Uterus (tissue), 2 donors: ENCODE measurements at regions not wholly inside any gene's neighbourhood (a gene's known extent, or its start where the extent isn't known, plus 50 kb on each side); places are given as distances from the start of the nearest gene placed in this dataset.

Experiments used
- POLR2A ChIP-seq, 2 donors: fragments of 450-650 bp; IDR thresholded peaks; one replicate each; pipeline ENCODE4 v1.6.1; 2016; ENCODE audit warnings: antibody characterized with exemption in 2 of 2, mild to moderate bottlenecking in 1 of 2, moderate library complexity in 1 of 2
- TF ChIP-seq, protein P1 (sequence below), 4 experiments: fragments of 200-600 bp in 2 of 4; fragments of 450-650 bp in 2 of 4; sonication (generic) in 2 of 4; IDR thresholded peaks; one replicate each; pipeline ENCODE4 v1.5.1; 2016 to 2019; ENCODE audit warnings: antibody characterized with exemption in 4 of 4, mild to moderate bottlenecking in 2 of 4, moderate library complexity in 1 of 4

DNA sequence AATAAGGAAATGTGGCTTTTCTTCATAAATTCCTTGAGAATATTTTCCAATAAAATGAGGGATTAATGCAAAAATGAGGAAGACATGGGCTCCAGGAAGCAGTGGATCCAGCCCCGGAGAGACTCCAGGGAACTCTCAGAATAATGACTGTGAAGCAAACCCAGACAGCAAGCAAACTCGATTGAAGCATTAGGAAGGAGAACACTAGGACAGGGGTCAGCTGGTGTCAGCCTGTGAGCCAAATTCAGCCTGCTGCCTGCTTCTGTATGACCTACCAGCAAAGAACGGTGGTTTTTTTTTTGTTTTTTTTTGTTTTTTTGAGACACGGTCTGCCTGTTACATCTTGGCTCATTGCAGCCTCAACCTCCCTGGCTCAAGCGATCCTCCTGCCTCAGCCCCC is 133.9 kb upstream of the FOXN2 start:
- TF ChIP-seq, protein P1, sequence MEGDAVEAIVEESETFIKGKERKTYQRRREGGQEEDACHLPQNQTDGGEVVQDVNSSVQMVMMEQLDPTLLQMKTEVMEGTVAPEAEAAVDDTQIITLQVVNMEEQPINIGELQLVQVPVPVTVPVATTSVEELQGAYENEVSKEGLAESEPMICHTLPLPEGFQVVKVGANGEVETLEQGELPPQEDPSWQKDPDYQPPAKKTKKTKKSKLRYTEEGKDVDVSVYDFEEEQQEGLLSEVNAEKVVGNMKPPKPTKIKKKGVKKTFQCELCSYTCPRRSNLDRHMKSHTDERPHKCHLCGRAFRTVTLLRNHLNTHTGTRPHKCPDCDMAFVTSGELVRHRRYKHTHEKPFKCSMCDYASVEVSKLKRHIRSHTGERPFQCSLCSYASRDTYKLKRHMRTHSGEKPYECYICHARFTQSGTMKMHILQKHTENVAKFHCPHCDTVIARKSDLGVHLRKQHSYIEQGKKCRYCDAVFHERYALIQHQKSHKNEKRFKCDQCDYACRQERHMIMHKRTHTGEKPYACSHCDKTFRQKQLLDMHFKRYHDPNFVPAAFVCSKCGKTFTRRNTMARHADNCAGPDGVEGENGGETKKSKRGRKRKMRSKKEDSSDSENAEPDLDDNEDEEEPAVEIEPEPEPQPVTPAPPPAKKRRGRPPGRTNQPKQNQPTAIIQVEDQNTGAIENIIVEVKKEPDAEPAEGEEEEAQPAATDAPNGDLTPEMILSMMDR (IDR thresholded peaks at IDR 0.05): no peak
- no peak for TF ChIP-seq POLR2A (IDR thresholded peaks at IDR 0.05)
